H1 (cell line): ENCODE measurements at regions not wholly inside any gene's neighbourhood (a gene's known extent, or its start where the extent isn't known, plus 50 kb on each side); places are given as distances from the start of the nearest gene placed in this dataset.

ENCODE experiments used
- CTCF ChIA-PET: fragments of 300-600 bp; sonication (Branson Sonifier 250); formaldehyde crosslinking; loops from one replicate; lab custom pipeline; 2021; ENCODE audit not compliant: partially characterized antibody; lab: Charles Lee
- POLR2A ChIA-PET: fragments of 300-600 bp; sonication (Branson Sonifier 250); formaldehyde crosslinking; loops from one replicate; lab custom pipeline; 2021; ENCODE audit warnings: inconsistent platforms; ENCODE audit not compliant: partially characterized antibody; lab: Charles Lee
- DNase-seq, 2 experiments: peaks; one replicate each; pipeline versions ENCODE4 v3.0.0 to v3.0.0-alpha.2; 2010 to 2022; ENCODE audit warnings: low spot score in 2 of 2, low read depth in 1 of 2, mixed read lengths in 1 of 2
- FAIRE-seq: peaks from 2 replicates; lab custom pipeline; 2011; peaks lifted over from hg19 to GRCh38; lab: Jason Lieb, UNC
- H2AFZ ChIP-seq: 2 replicates; pipeline ENCODE4 v1.8.1; 2012; ENCODE audit warnings: low read length, inconsistent platforms
- H2AK5ac ChIP-seq: 2 replicates; pipeline ENCODE4 v1.6.1; 2013; ENCODE audit warnings: low read depth, low read length
- H2BK120ac ChIP-seq: replicated peaks from 2 replicates; pipeline ENCODE3; 2013; ENCODE audit warnings: low read depth, low read length, inconsistent platforms
- H2BK12ac ChIP-seq: 2 replicates; pipeline ENCODE4 v1.6.1; 2013; ENCODE audit warnings: low read depth, low read length
- H2BK15ac ChIP-seq: 2 replicates; pipeline ENCODE4 v1.6.1; 2013; ENCODE audit warnings: low read length
- H2BK20ac ChIP-seq: 2 replicates; pipeline ENCODE4 v1.6.1; 2013; ENCODE audit warnings: low read length
- H2BK5ac ChIP-seq: 2 replicates; pipeline ENCODE4 v1.6.1; 2013; ENCODE audit warnings: low read depth, low read length
- H3K14ac ChIP-seq: 2 replicates; pipeline ENCODE4 v1.6.1; 2013; ENCODE audit warnings: inconsistent platforms; ENCODE audit not compliant: insufficient read length
- H3K18ac ChIP-seq: 2 replicates; pipeline ENCODE4 v1.6.1; 2013; ENCODE audit warnings: low read length; ENCODE audit errors: extremely low read depth
- H3K23ac ChIP-seq: 2 replicates; pipeline ENCODE4 v1.6.1; 2013; ENCODE audit warnings: inconsistent platforms; ENCODE audit not compliant: insufficient read length
- H3K23me2 ChIP-seq: 2 replicates; pipeline ENCODE4 v1.6.1; 2013; ENCODE audit warnings: low read depth, low read length
- H3K27ac ChIP-seq: 2 replicates; pipeline ENCODE4 v1.6.1; 2011; ENCODE audit warnings: low read depth, low read length, inconsistent platforms
- H3K27me3 ChIP-seq, 4 experiments: replicated peaks in 1 of 4; 1 replicate in 1 of 4; 2 replicates in 3 of 4; pipeline versions ENCODE4 v1.6.1 to v1.8.1; 2011 to 2013; ENCODE audit warnings: low read length in 3 of 4, mild to moderate bottlenecking in 3 of 4, inconsistent platforms in 2 of 4, mixed read lengths in 2 of 4, moderate library complexity in 1 of 4; ENCODE audit not compliant: control insufficient read depth in 3 of 4, insufficient read depth in 3 of 4; ENCODE audit errors: extremely low read depth in 1 of 4
- H3K36me3 ChIP-seq, 4 experiments: 2 replicates each; pipeline versions ENCODE4 v1.6.1 to v1.8.1; 2011 to 2013; ENCODE audit warnings: mild to moderate bottlenecking in 4 of 4, low read length in 3 of 4, moderate library complexity in 2 of 4, control low read depth in 1 of 4, inconsistent platforms in 1 of 4; ENCODE audit not compliant: insufficient read depth in 4 of 4, control insufficient read depth in 2 of 4
- H3K4ac ChIP-seq: replicated peaks from 2 replicates; pipeline ENCODE3; 2013; ENCODE audit warnings: low read length, low read depth, mixed read lengths, inconsistent platforms; ENCODE audit not compliant: insufficient read length
- H3K4me1 ChIP-seq, 4 experiments: replicated peaks in 1 of 4; 1 replicate in 1 of 4; 2 replicates in 3 of 4; pipeline versions ENCODE4 v1.6.1 to v1.8.1; 2011 to 2013; ENCODE audit warnings: low read length in 3 of 4, inconsistent platforms in 2 of 4, mixed read lengths in 1 of 4; ENCODE audit not compliant: insufficient read depth in 4 of 4, control insufficient read depth in 3 of 4
- H3K4me2 ChIP-seq, 2 experiments: 2 replicates each; pipeline versions ENCODE4 v1.6.1 to v1.8.1; 2011 to 2013; ENCODE audit warnings: low read depth in 2 of 2, low read length in 2 of 2, control low read depth in 1 of 2, inconsistent platforms in 1 of 2, mild to moderate bottlenecking in 1 of 2; ENCODE audit not compliant: insufficient read depth in 1 of 2
- H3K4me3 ChIP-seq, 4 experiments: fragments of 200-600, 300-600 bp in 1 of 4; sonication (generic), shearing (Covaris generic), sonication (Bioruptor Twin) in 1 of 4; 2 replicates each; pipeline versions ENCODE4 v1.5.1 to v1.8.1; 2011 to 2016; ENCODE audit warnings: low read length in 4 of 4, low read depth in 3 of 4, control low read depth in 2 of 4, inconsistent platforms in 2 of 4, mild to moderate bottlenecking in 2 of 4, mixed read lengths in 1 of 4, moderate library complexity in 1 of 4; ENCODE audit not compliant: insufficient read depth in 2 of 4; ENCODE audit errors: extremely low read depth in 1 of 4
- H3K56ac ChIP-seq: replicated peaks from 2 replicates; pipeline ENCODE3; 2013; ENCODE audit warnings: low read depth, mild to moderate bottlenecking, mixed read lengths, low read length, inconsistent platforms; ENCODE audit not compliant: insufficient read length
- H3K79me1 ChIP-seq: 2 replicates; pipeline ENCODE4 v1.6.1; 2013; ENCODE audit warnings: low read depth, low read length, control low read depth
- H3K79me2 ChIP-seq, 2 experiments: 2 replicates each; pipeline versions ENCODE4 v1.6.1 to v1.8.1; 2012 to 2013; ENCODE audit warnings: low read length in 2 of 2, mild to moderate bottlenecking in 2 of 2, inconsistent platforms in 1 of 2; ENCODE audit not compliant: insufficient read depth in 2 of 2, control insufficient read depth in 1 of 2
- H3K9ac ChIP-seq, 4 experiments: replicated peaks in 1 of 4; 1 replicate in 1 of 4; 2 replicates in 3 of 4; pipeline versions ENCODE4 v1.6.1 to v1.8.1; 2011 to 2013; ENCODE audit warnings: low read depth in 3 of 4, low read length in 3 of 4, control low read depth in 2 of 4, mild to moderate bottlenecking in 2 of 4, moderate library complexity in 2 of 4, inconsistent platforms in 1 of 4; ENCODE audit errors: extremely low read depth in 1 of 4
- H3K9me3 ChIP-seq, 2 experiments: 2 replicates each; pipeline versions ENCODE4 v1.6.1 to v1.8.1; 2012 to 2013; ENCODE audit warnings: mild to moderate bottlenecking in 2 of 2, moderate library complexity in 2 of 2, control low read depth in 1 of 2, inconsistent platforms in 1 of 2, low read depth in 1 of 2, low read length in 1 of 2, mixed read lengths in 1 of 2; ENCODE audit not compliant: insufficient read depth in 2 of 2
- H4K20me1 ChIP-seq, 2 experiments: replicated peaks in 1 of 2; 2 replicates each; pipeline versions ENCODE3 to v1.8.1; 2011 to 2013; ENCODE audit warnings: inconsistent platforms in 2 of 2, low read length in 2 of 2, mild to moderate bottlenecking in 1 of 2; ENCODE audit not compliant: insufficient read depth in 2 of 2, control insufficient read depth in 1 of 2
- H4K5ac ChIP-seq: 2 replicates; pipeline ENCODE4 v1.6.1; 2013; ENCODE audit warnings: low read length, low read depth, mixed read lengths, inconsistent platforms; ENCODE audit not compliant: insufficient read length
- H4K8ac ChIP-seq: 2 replicates; pipeline ENCODE4 v1.8.0; 2013; ENCODE audit warnings: mild to moderate bottlenecking, moderate library complexity, low read length, inconsistent platforms; ENCODE audit not compliant: insufficient read depth; ENCODE audit errors: extremely low read depth
- H4K91ac ChIP-seq: replicated peaks from 2 replicates; pipeline ENCODE3; 2013; ENCODE audit warnings: low read length, mixed read lengths, inconsistent platforms; ENCODE audit not compliant: insufficient read length
- BRCA1 ChIP-seq: IDR thresholded peaks from 2 replicates; pipeline ENCODE4 v1.6.1; 2012; ENCODE audit warnings: low read depth, low read length, improper control_type of control experiment
- CBX5 ChIP-seq: fragments of 300-800, 300-1000 bp; sonication (generic); IDR thresholded peaks from 2 replicates; pipeline ENCODE4 v1.7.1; 2016; ENCODE audit warnings: antibody characterized with exemption, low read length, low read depth
- CREB1 ChIP-seq: IDR thresholded peaks from 2 replicates; pipeline ENCODE4 v1.6.1; 2012; ENCODE audit warnings: inconsistent platforms
- EGR1 ChIP-seq: IDR thresholded peaks from 2 replicates; pipeline ENCODE4 v1.6.1; 2011; ENCODE audit warnings: low read depth, low read length, borderline replicate concordance
- EZH2 ChIP-seq: fragments of 200-600 bp; sonication (generic); IDR thresholded peaks from 2 replicates; pipeline ENCODE4 v1.7.1; 2012; ENCODE audit warnings: low read depth, mild to moderate bottlenecking, moderate library complexity, low read length, inconsistent platforms; ENCODE audit not compliant: severe bottlenecking
- GTF2F1 ChIP-seq: IDR thresholded peaks from 2 replicates; pipeline ENCODE4 v1.6.1; 2012; ENCODE audit warnings: low read depth, low read length, improper control_type of control experiment, borderline replicate concordance
- HDAC2 ChIP-seq, 2 experiments: fragments of 300-600 bp in 1 of 2; sonication (generic) in 1 of 2; IDR thresholded peaks; 2 replicates each; pipeline ENCODE4 v1.6.1; 2011 to 2012; ENCODE audit warnings: low read depth in 2 of 2, low read length in 2 of 2, mild to moderate bottlenecking in 2 of 2, moderate library complexity in 2 of 2, borderline replicate concordance in 1 of 2, inconsistent platforms in 1 of 2
- NRF1 ChIP-seq: IDR thresholded peaks from 2 replicates; pipeline ENCODE4 v1.6.1; 2011; ENCODE audit warnings: mild to moderate bottlenecking, low read depth, low read length, improper control_type of control experiment
- POLR2AphosphoS5 ChIP-seq: IDR thresholded peaks from 2 replicates; pipeline ENCODE4 v1.6.1; 2011; ENCODE audit warnings: low read depth, low read length
- RAD21 ChIP-seq, 2 experiments: IDR thresholded peaks in 1 of 2; conservative IDR thresholded peaks in 1 of 2; 2 replicates each; pipeline ENCODE4 v1.6.1; 2011; ENCODE audit warnings: low read depth in 2 of 2, low read length in 2 of 2, improper control_type of control experiment in 1 of 2, inconsistent platforms in 1 of 2, mild to moderate bottlenecking in 1 of 2, moderate library complexity in 1 of 2
- SIRT6 ChIP-seq: IDR thresholded peaks from one replicate; pipeline ENCODE4 v1.7.1; 2012; ENCODE audit warnings: low read length, inconsistent platforms
- SP1 ChIP-seq: IDR thresholded peaks from 2 replicates; pipeline ENCODE4 v1.6.1; 2011; ENCODE audit warnings: low read depth, low read length
- SRF ChIP-seq: IDR thresholded peaks from 2 replicates; pipeline ENCODE4 v1.6.1; 2011; ENCODE audit warnings: mild to moderate bottlenecking, low read depth, low read length, moderate library complexity
- TAF1 ChIP-seq: IDR thresholded peaks from 2 replicates; pipeline ENCODE4 v1.6.1; 2011; ENCODE audit warnings: mild to moderate bottlenecking, low read depth, low read length
- USF2 ChIP-seq: IDR thresholded peaks from 2 replicates; pipeline ENCODE4 v1.6.1; 2011; ENCODE audit warnings: low read length, improper control_type of control experiment
- WGBS, 2 experiments: shearing (Covaris generic) in 1 of 2; methylation state at CpG; one replicate each; pipeline versions ENCODE4 v1.1.6 to v1.1.7; 2013 to 2015; ENCODE audit warnings: low lambda C conversion rate in 2 of 2, mixed read lengths in 2 of 2, inconsistent platforms in 1 of 2, low coverage in 1 of 2, missing lambda C conversion rate in 1 of 2; ENCODE audit not compliant: insufficient replicate concordance in 2 of 2, insufficient coverage in 1 of 2, insufficient read length in 1 of 2; ENCODE audit errors: extremely low coverage in 1 of 2, missing lambda C conversion rate in 1 of 2; 5-methylcytosine and 5-hydroxymethylcytosine counted together

- no peak overlapping the region for H4K8ac ChIP-seq
- POLR2A ChIA-PET: no interaction called here
- no peak for FAIRE-seq
- TF ChIP-seq HDAC2 (IDR thresholded peaks at IDR 0.05; ENCODE audit: borderline replicate concordance in 1 of 2, low read depth in 2 of 2, low read length in 2 of 2) (no peak), POLR2AphosphoS5 (no peak), CBX5 (no peak), SRF (no peak), CREB1 (no peak), SP1 (no peak), SIRT6 (no peak), USF2 (no peak), TAF1 (no peak), EGR1 (no peak), EZH2 (no peak), GTF2F1 (no peak), BRCA1 (no peak), NRF1 (no peak), RAD21 (IDR thresholded peaks at IDR 0.05 in 1 of 2, conservative IDR thresholded peaks at IDR 0.05 in 1 of 2; ENCODE audit: low read depth in 2 of 2, low read length in 2 of 2) (no peak)
These were observed 51.4 kb upstream of the SEC61G start for GRCh38 chr7:54810401-54810800.

More at GRCh38 chr7:54810401-54810800, 51.4 kb upstream of the SEC61G start:
- H3K9me3 ChIP-seq: no peaks in the 10 kb centered on the region
- H3K27ac ChIP-seq: no peak overlapping the region
- H3K23ac ChIP-seq: no peak overlapping the region
- no peaks in the 10 kb centered on the region for H3K79me1 ChIP-seq
- H4K91ac ChIP-seq: no peak overlapping the region
- H3K4ac ChIP-seq: no peak overlapping the region
- no peak overlapping the region for H2BK5ac ChIP-seq
- no peak overlapping the region for H2AK5ac ChIP-seq
- H4K20me1 ChIP-seq: no peaks in the 10 kb centered on the region
- no peak overlapping the region for H3K18ac ChIP-seq
- CTCF ChIA-PET: no interaction called here
- no peak overlapping the region for H2BK20ac ChIP-seq
- H3K4me3 ChIP-seq: no peak overlapping the region
- H3K9ac ChIP-seq: no peak overlapping the region
- H3K79me2 ChIP-seq: no peaks in the 10 kb centered on the region
- H3K4me1 ChIP-seq: no peaks in the 10 kb centered on the region
- no peak overlapping the region for H2AFZ ChIP-seq
- no peak overlapping the region for H3K4me2 ChIP-seq
- no peak for DNase-seq
- H3K36me3 ChIP-seq: no peaks in the 10 kb centered on the region
- no peak overlapping the region for H3K14ac ChIP-seq
- H3K27me3 ChIP-seq: no peaks in the 10 kb centered on the region
- H2BK12ac ChIP-seq: no peak overlapping the region
- WGBS, 2 experiments: 86% methylated on average over 1 of the region's 1 CpG; no CpG with 5 or more reads in 1 of the 2 experiments
- H2BK120ac ChIP-seq: no peak overlapping the region
- H3K56ac ChIP-seq: no peak overlapping the region
- H2BK15ac ChIP-seq: no peak overlapping the region
- no peaks in the 10 kb centered on the region for H3K23me2 ChIP-seq
- no peak overlapping the region for H4K5ac ChIP-seq
